ENCODE measurements at regions not wholly inside any gene's neighbourhood (a gene's known extent, or its start where the extent isn't known, plus 50 kb on each side); places are given as distances from the start of the nearest gene placed in this dataset.

DNA sequence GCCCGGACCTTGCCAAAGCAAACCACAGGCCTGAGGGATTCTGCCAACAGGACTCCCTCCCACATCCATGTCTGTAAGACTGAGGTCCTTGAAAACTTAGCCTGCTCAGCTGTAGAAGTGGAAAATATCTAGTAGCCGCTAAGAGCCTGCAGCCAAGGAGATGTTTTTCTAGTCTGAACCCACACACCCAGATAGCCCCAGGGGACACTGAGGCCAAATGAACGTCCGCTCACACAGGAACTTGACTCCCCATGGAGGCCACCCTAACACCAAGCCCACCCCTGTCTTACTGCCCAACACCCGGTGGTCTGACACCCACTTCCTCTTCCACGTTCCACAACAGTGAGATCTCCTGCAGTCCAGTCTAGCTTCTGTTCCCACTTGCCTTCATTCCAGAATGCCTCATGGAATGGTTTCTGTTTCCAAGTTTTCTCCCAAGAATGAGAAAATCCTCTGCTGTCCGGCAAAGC lies 174.8 kb downstream of the PLPP3 start:
- Histone ChIP-seq H3K27me3 (replicated peaks) (no peaks in the 10 kb centered on the region), H3K4me3 (ENCODE audit: low read depth, low read length) (no peak overlapping the region), H3K36me3 (replicated peaks) (no peaks in the 10 kb centered on the region), H3K27ac (no peak overlapping the region)
- TF ChIP-seq, protein P1, sequence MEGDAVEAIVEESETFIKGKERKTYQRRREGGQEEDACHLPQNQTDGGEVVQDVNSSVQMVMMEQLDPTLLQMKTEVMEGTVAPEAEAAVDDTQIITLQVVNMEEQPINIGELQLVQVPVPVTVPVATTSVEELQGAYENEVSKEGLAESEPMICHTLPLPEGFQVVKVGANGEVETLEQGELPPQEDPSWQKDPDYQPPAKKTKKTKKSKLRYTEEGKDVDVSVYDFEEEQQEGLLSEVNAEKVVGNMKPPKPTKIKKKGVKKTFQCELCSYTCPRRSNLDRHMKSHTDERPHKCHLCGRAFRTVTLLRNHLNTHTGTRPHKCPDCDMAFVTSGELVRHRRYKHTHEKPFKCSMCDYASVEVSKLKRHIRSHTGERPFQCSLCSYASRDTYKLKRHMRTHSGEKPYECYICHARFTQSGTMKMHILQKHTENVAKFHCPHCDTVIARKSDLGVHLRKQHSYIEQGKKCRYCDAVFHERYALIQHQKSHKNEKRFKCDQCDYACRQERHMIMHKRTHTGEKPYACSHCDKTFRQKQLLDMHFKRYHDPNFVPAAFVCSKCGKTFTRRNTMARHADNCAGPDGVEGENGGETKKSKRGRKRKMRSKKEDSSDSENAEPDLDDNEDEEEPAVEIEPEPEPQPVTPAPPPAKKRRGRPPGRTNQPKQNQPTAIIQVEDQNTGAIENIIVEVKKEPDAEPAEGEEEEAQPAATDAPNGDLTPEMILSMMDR (IDR thresholded peaks at IDR 0.05; ENCODE audit: low read depth, low read length, missing control alignments) = no peak
- DNase-seq = no peak
- in situ Hi-C loops (cut with HindIII; ENCODE audit: low pct_ligation_motif_present, low sequenced_read_pairs) = no loop called here

GRCh38 chr1:56404066-56404465 lies 175.3 kb downstream of the PLPP3 start:
- Histone ChIP-seq H3K27ac (no peak overlapping the region), H3K4me3 (ENCODE audit: low read depth, low read length) (no peak overlapping the region), H3K27me3 (replicated peaks) (no peaks in the 10 kb centered on the region), H3K36me3 (replicated peaks) (no peaks in the 10 kb centered on the region)
- TF ChIP-seq, protein P1 (IDR thresholded peaks at IDR 0.05; ENCODE audit: low read depth, low read length, missing control alignments) = no peak
- in situ Hi-C loops (cut with HindIII; ENCODE audit: low pct_ligation_motif_present, low sequenced_read_pairs) = no loop called here
- DNase-seq = no peak

DNA sequence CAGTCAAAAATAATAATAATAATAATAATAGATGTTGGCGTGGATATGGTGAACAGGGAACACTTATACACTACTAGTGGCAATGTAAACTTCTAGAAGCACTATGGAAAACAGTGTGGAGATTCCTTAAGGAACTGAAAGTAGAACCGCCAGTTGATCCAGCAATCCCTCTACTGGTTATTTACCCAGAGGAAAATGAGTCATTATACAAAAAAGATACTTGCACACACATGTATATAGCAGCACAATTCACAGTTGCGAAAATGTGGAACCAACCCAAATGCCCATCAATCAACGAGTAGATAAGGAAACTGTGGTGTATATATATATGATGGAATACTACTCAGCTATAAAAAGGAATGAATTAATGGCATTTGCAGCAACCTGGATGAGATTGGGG lies 176.0 kb downstream of the PLPP3 start:
- DNase-seq = no peak
- TF ChIP-seq, protein P1 (IDR thresholded peaks at IDR 0.05; ENCODE audit: low read depth, low read length, missing control alignments) = no peak
- in situ Hi-C loops (cut with HindIII; ENCODE audit: low pct_ligation_motif_present, low sequenced_read_pairs) = no loop called here
- Histone ChIP-seq H3K27ac (no peak overlapping the region), H3K36me3 (replicated peaks) (no peaks in the 10 kb centered on the region), H3K27me3 (replicated peaks) (no peaks in the 10 kb centered on the region), H3K4me3 (ENCODE audit: low read depth, low read length) (no peak overlapping the region)

DNA sequence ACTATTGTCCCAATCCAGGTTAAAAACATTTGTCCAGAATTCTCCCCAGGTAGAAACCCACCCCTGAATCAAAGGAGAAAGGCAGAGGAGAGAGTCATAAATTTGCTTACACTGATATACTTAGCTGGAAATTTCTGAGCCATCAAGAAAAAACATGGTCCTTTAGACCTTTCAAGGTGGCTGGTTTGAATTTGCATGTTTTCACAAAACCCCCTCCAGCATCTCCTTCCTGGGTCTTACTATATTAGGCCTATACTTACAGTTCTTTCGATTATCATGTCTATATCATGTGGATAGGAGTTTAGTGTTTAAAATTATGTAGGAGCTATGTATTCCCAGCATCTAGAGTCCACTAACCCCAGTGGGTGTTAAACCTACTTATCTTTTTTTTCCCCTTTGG lies 178.2 kb downstream of the PLPP3 start:
- TF ChIP-seq, protein P1 (IDR thresholded peaks at IDR 0.05; ENCODE audit: low read depth, low read length, missing control alignments) = no peak
- no peak for DNase-seq
- in situ Hi-C loops (cut with HindIII; ENCODE audit: low pct_ligation_motif_present, low sequenced_read_pairs) = no loop called here

GRCh38 chr1:56400526-56400925 lies 178.8 kb downstream of the PLPP3 start:
- no peaks in the 10 kb centered on the region for H3K36me3 ChIP-seq (replicated peaks)
- H3K27me3 ChIP-seq (replicated peaks) = no peaks in the 10 kb centered on the region
- TF ChIP-seq, protein P1 (IDR thresholded peaks at IDR 0.05; ENCODE audit: low read depth, low read length, missing control alignments) = no peak
- no peak overlapping the region for H3K4me3 ChIP-seq (ENCODE audit: low read depth, low read length)
- no peak for DNase-seq
- in situ Hi-C loops (cut with HindIII; ENCODE audit: low pct_ligation_motif_present, low sequenced_read_pairs) = no loop called here
- H3K27ac ChIP-seq = no peak overlapping the region

More for the DNA sequence above, 178.2 kb downstream of the PLPP3 start:
- Histone ChIP-seq H3K27ac (no peak overlapping the region), H3K27me3 (replicated peaks) (no peaks in the 10 kb centered on the region), H3K36me3 (replicated peaks) (no peaks in the 10 kb centered on the region), H3K4me3 (ENCODE audit: low read depth, low read length) (no peak overlapping the region)

- DNase-seq = no peak
- Histone ChIP-seq H3K27ac (no peak overlapping the region), H3K4me3 (ENCODE audit: low read depth, low read length) (no peak overlapping the region), H3K27me3 (replicated peaks) (no peaks in the 10 kb centered on the region), H3K36me3 (replicated peaks) (no peaks in the 10 kb centered on the region)
- TF ChIP-seq, protein P1 (IDR thresholded peaks at IDR 0.05; ENCODE audit: low read depth, low read length, missing control alignments) = no peak
- in situ Hi-C loops (cut with HindIII; ENCODE audit: low pct_ligation_motif_present, low sequenced_read_pairs) = no loop called here
Measured at GRCh38 chr1:56399795-56400194, 179.6 kb downstream of the PLPP3 start.
